Endothelial cell of umbilical vein (primary cell): ENCODE measurements at regions not wholly inside any gene's neighbourhood (a gene's known extent, or its start where the extent isn't known, plus 50 kb on each side); places are given as distances from the start of the nearest gene placed in this dataset.

Experiments
- BruUV-seq: library from RNA; stranded (reverse); fragments of 400-500 nt; replicated peaks from 2 replicates; lab custom pipeline; 2021; lab: Mats Ljungman, UMichigan
- CTCF ChIA-PET: fragments of 300-600, 350-600 bp; sonication (Branson Sonifier 250); formaldehyde crosslinking; loops from one replicate; lab custom pipeline; 2021; ENCODE audit warnings: antibody characterized with exemption, inconsistent platforms; lab: Charles Lee
- POLR2A ChIA-PET: fragments of 300-600, 350-600 bp; sonication (Branson Sonifier 250); formaldehyde crosslinking; loops from one replicate; lab custom pipeline; 2021; ENCODE audit warnings: antibody characterized with exemption, inconsistent platforms; lab: Charles Lee
- DNase-seq: peaks from one replicate; pipeline ENCODE4 v3.0.0-alpha.2; 2011; ENCODE audit warnings: low read depth, low spot score
- FAIRE-seq: peaks from 2 replicates; lab custom pipeline; 2011; peaks lifted over from hg19 to GRCh38; lab: Jason Lieb, UNC
- H2AFZ ChIP-seq: 2 replicates; pipeline ENCODE4 v1.6.0; 2012; ENCODE audit warnings: low read depth, low read length, control low read depth, inconsistent platforms
- H3K27ac ChIP-seq: 2 replicates; pipeline ENCODE4 v1.5.1; 2011; ENCODE audit warnings: low read depth, mild to moderate bottlenecking, control low read depth, low read length, moderate library complexity; ENCODE audit not compliant: insufficient read depth
- H3K27me3 ChIP-seq, 2 experiments: 2 replicates each; pipeline versions ENCODE4 v1.6.0 to v1.6.1; 2011; ENCODE audit warnings: low read length in 2 of 2, mixed read lengths in 1 of 2; ENCODE audit not compliant: control insufficient read depth in 2 of 2, insufficient read depth in 2 of 2
- H3K36me3 ChIP-seq, 2 experiments: 2 replicates in 1 of 2; 3 replicates in 1 of 2; pipeline ENCODE4 v1.5.1; 2011; ENCODE audit warnings: low read length in 2 of 2, mild to moderate bottlenecking in 1 of 2, moderate library complexity in 1 of 2; ENCODE audit not compliant: control insufficient read depth in 2 of 2, insufficient read depth in 2 of 2; ENCODE audit errors: extremely low read depth in 1 of 2
- H3K4me1 ChIP-seq: 3 replicates; pipeline ENCODE4 v1.5.1; 2011; ENCODE audit warnings: mild to moderate bottlenecking, low read length; ENCODE audit not compliant: control insufficient read depth, insufficient read depth; ENCODE audit errors: extremely low read depth
- H3K4me2 ChIP-seq: 2 replicates; pipeline ENCODE4 v1.6.1; 2011; ENCODE audit warnings: low read length, control low read depth, mixed read lengths; ENCODE audit not compliant: insufficient read depth
- H3K4me3 ChIP-seq, 3 experiments: fragments of 200-600 bp in 1 of 3; sonication (generic), shearing (Covaris generic) in 1 of 3; replicated peaks in 1 of 3; 2 replicates each; pipeline ENCODE4 v1.5.1; 2011 to 2016; ENCODE audit warnings: control low read depth in 3 of 3, low read length in 3 of 3, mild to moderate bottlenecking in 2 of 3, inconsistent platforms in 1 of 3, low read depth in 1 of 3, moderate library complexity in 1 of 3; ENCODE audit not compliant: insufficient read depth in 1 of 3
- H3K79me2 ChIP-seq: 2 replicates; pipeline ENCODE4 v1.6.0; 2012; ENCODE audit warnings: low read length, inconsistent platforms; ENCODE audit not compliant: control insufficient read depth, insufficient read depth
- H3K9ac ChIP-seq: replicated peaks from 2 replicates; pipeline ENCODE3; 2011; ENCODE audit warnings: low read length, control low read depth; ENCODE audit not compliant: insufficient read depth; ENCODE audit errors: extremely low read depth
- H3K9me1 ChIP-seq: replicated peaks from 3 replicates; pipeline ENCODE4 v1.6.0; 2011; ENCODE audit warnings: mild to moderate bottlenecking, low read length; ENCODE audit not compliant: control insufficient read depth, insufficient read depth; ENCODE audit errors: extremely low read depth
- H3K9me3 ChIP-seq: replicated peaks from 2 replicates; pipeline ENCODE4 v1.5.1; 2012; ENCODE audit warnings: low read length, inconsistent platforms; ENCODE audit not compliant: control insufficient read depth, insufficient read depth
- H4K20me1 ChIP-seq: replicated peaks from 2 replicates; pipeline ENCODE3; 2011; ENCODE audit warnings: mild to moderate bottlenecking, low read length; ENCODE audit not compliant: control insufficient read depth, insufficient read depth; ENCODE audit errors: extremely low read depth
- CTCF ChIP-seq, 2 donors: IDR thresholded peaks; 1 replicate in 1 of 2; 2 replicates in 1 of 2; pipeline ENCODE4 v1.5.1; 2011; ENCODE audit warnings: low read length in 2 of 2, mild to moderate bottlenecking in 2 of 2, moderate library complexity in 2 of 2, control low read depth in 1 of 2, inconsistent platforms in 1 of 2, low read depth in 1 of 2; ENCODE audit not compliant: insufficient read depth in 1 of 2; ENCODE audit errors: extremely low read depth in 1 of 2
- EZH2 ChIP-seq: IDR thresholded peaks from 2 replicates; pipeline ENCODE4 v1.6.1; 2012; ENCODE audit warnings: borderline replicate concordance, low read depth, mild to moderate bottlenecking, moderate library complexity, low read length, inconsistent platforms; ENCODE audit not compliant: severe bottlenecking
- FOS ChIP-seq: IDR thresholded peaks from 2 replicates; pipeline ENCODE4 v1.6.1; 2011; ENCODE audit warnings: mild to moderate bottlenecking, low read length, moderate library complexity, borderline replicate concordance; ENCODE audit not compliant: insufficient read depth
- GATA2 ChIP-seq: IDR thresholded peaks from 2 replicates; pipeline ENCODE4 v1.7.0; 2011; ENCODE audit warnings: low read depth, mild to moderate bottlenecking, moderate library complexity, mixed read lengths, low read length; ENCODE audit not compliant: insufficient read length, insufficient read depth
- JUN ChIP-seq: IDR thresholded peaks from 2 replicates; pipeline ENCODE4 v1.6.1; 2011; ENCODE audit warnings: borderline replicate concordance, low read depth; ENCODE audit not compliant: insufficient read length, insufficient read depth
- MYC ChIP-seq: IDR thresholded peaks from one replicate; pipeline ENCODE4 v1.6.1; 2011; ENCODE audit warnings: mild to moderate bottlenecking, low read depth, low read length
- POLR2A ChIP-seq: IDR thresholded peaks from 2 replicates; pipeline ENCODE4 v1.6.1; 2012; ENCODE audit warnings: low read depth, mild to moderate bottlenecking, control low read depth, low read length
- POLR2AphosphoS5 ChIP-seq: IDR thresholded peaks from 2 replicates; pipeline ENCODE4 v1.6.1; 2012; ENCODE audit warnings: low read depth, mild to moderate bottlenecking, control low read depth, low read length, moderate library complexity; ENCODE audit not compliant: insufficient read depth
- dilution Hi-C: fragments of 300-500 bp; cut with MboI; formaldehyde crosslinking; loops from one replicate; pipeline ENCODE4 v1.15.0; 2019; ENCODE audit warnings: low sequenced_read_pairs; ENCODE audit not compliant: extremely low pct_ligation_motif_present
- intact Hi-C: fragments of 100-400 bp; cut with micrococcal nuclease; formaldehyde crosslinking; loops from one replicate; pipeline ENCODE4 v1.10.0; 2022
- TF ChIP-seq, protein P1 (sequence below): IDR thresholded peaks from 2 replicates; pipeline ENCODE4 v1.6.1; 2011; ENCODE audit not compliant: insufficient read depth, insufficient read length

GRCh38 chr2:8502316-8502715, 179.5 kb upstream of the ID2 start:
- Histone ChIP-seq H4K20me1 (no peaks in the 10 kb centered on the region), H3K79me2 (no peaks in the 10 kb centered on the region), H3K27ac (no peak overlapping the region), H3K9me1 (no peaks in the 10 kb centered on the region), H3K9ac (no peak overlapping the region), H3K4me3 (no peak overlapping the region), H3K9me3 (no peaks in the 10 kb centered on the region), H2AFZ (no peak overlapping the region), H3K4me2 (no peak overlapping the region), H3K27me3 (no peaks in the 10 kb centered on the region), H3K36me3 (no peaks in the 10 kb centered on the region), H3K4me1 (no peaks in the 10 kb centered on the region)
- dilution Hi-C loops = no loop called here
- ChIA-PET CTCF (no interaction called here), POLR2A (no interaction called here)
- no peak for FAIRE-seq
- no TSS peak for BruUV-seq
- DNase-seq = no peak
- intact Hi-C loops = no loop called here
- TF ChIP-seq JUN = no peak
- TF ChIP-seq FOS = no peak
- no peak for TF ChIP-seq POLR2AphosphoS5
- TF ChIP-seq POLR2A = no peak
- TF ChIP-seq, protein P1, sequence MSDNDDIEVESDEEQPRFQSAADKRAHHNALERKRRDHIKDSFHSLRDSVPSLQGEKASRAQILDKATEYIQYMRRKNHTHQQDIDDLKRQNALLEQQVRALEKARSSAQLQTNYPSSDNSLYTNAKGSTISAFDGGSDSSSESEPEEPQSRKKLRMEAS = no peak
- TF ChIP-seq GATA2 = no peak

- Histone ChIP-seq H3K9me1 (no peaks in the 10 kb centered on the region), H2AFZ (no peak overlapping the region), H3K27ac (no peak overlapping the region), H3K27me3 (no peaks in the 10 kb centered on the region), H3K36me3 (no peaks in the 10 kb centered on the region), H3K9me3 (no peaks in the 10 kb centered on the region), H3K4me3 (no peak overlapping the region), H3K4me2 (no peak overlapping the region), H3K4me1 (no peaks in the 10 kb centered on the region), H3K79me2 (no peaks in the 10 kb centered on the region), H4K20me1 (no peaks in the 10 kb centered on the region), H3K9ac (no peak overlapping the region)
- BruUV-seq = no TSS peak
- ChIA-PET CTCF (no interaction called here), POLR2A (no interaction called here)
- TF ChIP-seq POLR2AphosphoS5 (no peak), MYC (no peak), JUN (no peak), GATA2 (no peak), CTCF (IDR thresholded peaks at IDR 0.05; ENCODE audit: extremely low read depth in 1 of 2, insufficient read depth in 1 of 2, low read depth in 1 of 2, low read length in 2 of 2) (no peak), POLR2A (no peak), EZH2 (no peak), FOS (no peak)
- TF ChIP-seq, protein P1 = no peak
- FAIRE-seq = no peak
- dilution Hi-C loops = no loop called here
- intact Hi-C loops = no loop called here
- no peak for DNase-seq
Measured at GRCh38 chr2:8505311-8505920, 176.4 kb upstream of the ID2 start.
